ENCODE measurements at regions not wholly inside any gene's neighbourhood (a gene's known extent, or its start where the extent isn't known, plus 50 kb on each side); places are given as distances from the start of the nearest gene placed in this dataset.

- TF ChIP-seq CTCF (IDR thresholded peaks at IDR 0.05; ENCODE audit: low read length) (no peak), EZH2 (IDR thresholded peaks at IDR 0.05; ENCODE audit: borderline replicate concordance, low read length) (no peak)
Observed at GRCh38 chr20:58131151-58131550, 97.3 kb downstream of the ANKRD60 start.

Measured in OCI-LY1 (cell line).